Psoas muscle (tissue), 7 donors: ENCODE measurements at regions not wholly inside any gene's neighbourhood (a gene's known extent, or its start where the extent isn't known, plus 50 kb on each side); places are given as distances from the start of the nearest gene placed in this dataset.
A peak's percentile ranks its signal among the peaks of the same experiment; 100 is the strongest.

Source experiments
- ATAC-seq, 4 donors: fragments of 200-7000 bp; cut with Tn5 transposase; one replicate each; pipeline ENCODE4 v1.9.1; 2020; ENCODE audit warnings: moderate library complexity in 3 of 4, mild to moderate bottlenecking in 2 of 4
- DNase-seq, 2 donors: peaks; one replicate each; pipeline ENCODE4 v3.0.0-alpha.2; 2020
- H3K27ac ChIP-seq: fragments of 200-600 bp; one replicate; pipeline ENCODE4 v1.8.0; 2022
- H3K27me3 ChIP-seq, 3 donors: fragments of 200-600 bp in 1 of 3; one replicate each; pipeline versions ENCODE4 v1.6.1 to v1.8.0; 2013 to 2022; ENCODE audit warnings: low read length in 2 of 3, mild to moderate bottlenecking in 2 of 3, moderate library complexity in 1 of 3; ENCODE audit not compliant: insufficient read depth in 3 of 3
- H3K36me3 ChIP-seq, 2 donors: fragments of 200-600 bp in 1 of 2; one replicate each; pipeline versions ENCODE4 v1.6.1 to v1.8.0; 2013 to 2022; ENCODE audit warnings: low read depth in 1 of 2, mild to moderate bottlenecking in 1 of 2, moderate library complexity in 1 of 2; ENCODE audit not compliant: insufficient read depth in 1 of 2
- H3K4me1 ChIP-seq: fragments of 200-600 bp; one replicate; pipeline ENCODE4 v1.8.0; 2022
- H3K4me3 ChIP-seq: fragments of 200-600 bp; one replicate; pipeline ENCODE4 v1.8.0; 2022; ENCODE audit warnings: mild to moderate bottlenecking
- H3K9me3 ChIP-seq: fragments of 200-600 bp; one replicate; pipeline ENCODE4 v1.8.0; 2022
- CTCF ChIP-seq: fragments of 200-600 bp; IDR thresholded peaks from one replicate; pipeline ENCODE4 v1.8.0; 2022; ENCODE audit warnings: antibody characterized with exemption
- WGBS, 3 donors: extraction: QIAGEN DNeasy Blood & Tissue Kit; methylation state at CpG; one replicate each; pipeline versions ENCODE4 v1.1.6 to v1.1.7; 2013; 5-methylcytosine and 5-hydroxymethylcytosine counted together
- intact Hi-C, 2 donors: fragments of 100-400 bp; cut with DNase I; formaldehyde crosslinking; loops; one replicate each; pipeline versions ENCODE4 v1.11.0 to v1.14.2; 2022
- donor health status: healthy with polysubstance abuse.
- donor health status: DM: no; HTN: no; CAD: no; lungs with moderate emphysema.
- donor health status: Bipolar disorder and iron deficiency.
- donor health status: healthy.
- donor health status: DM: yes; HTN: yes; CAD: no.
- donor health status: DM: no; HTN: no; CAD: no.
- donor health status: DM: yes; HTN: yes; CAD: no.

- intact Hi-C loops: loop anchor here in 1 of 2 donors (5.0 kb wide), 1 partner anchor 182 kb away; no protein-coding TSS in a partner anchor
- WGBS, 3 donors: 29 to 42% (median 30%) methylated on average over 4 of the region's 4 CpGs
- Histone ChIP-seq H3K9me3 (no peaks in the 10 kb centered on the region), H3K36me3 (no peaks in the 10 kb centered on the region), H3K27me3 (no peaks in the 10 kb centered on the region), H3K27ac (no peak overlapping the region), H3K4me3 (no peak overlapping the region), H3K4me1 (peaks cover 7% of the 10 kb centered on the region)
- no peak for TF ChIP-seq CTCF
- DNase-seq: no peak
- ATAC-seq: peak in 3 of 4 donors; percentile 36 to 59 (median 46)
Observed at GRCh38 chr1:218524526-218524925, 179.4 kb downstream of the TGFB2 start.

- ATAC-seq (no peak), DNase-seq (no peak)
- H3K9me3 ChIP-seq: no peaks in the 10 kb centered on the region
- no peaks in the 10 kb centered on the region for H3K27me3 ChIP-seq
- 43 to 56% (median 49%) methylated on average over 6 of the region's 6 CpGs for WGBS, 3 donors
- H3K4me1 ChIP-seq: peaks cover 9% of the 10 kb centered on the region
- H3K27ac ChIP-seq: no peak overlapping the region
- no peaks in the 10 kb centered on the region for H3K36me3 ChIP-seq
- intact Hi-C loops: no loop called here
- no peak for TF ChIP-seq CTCF
- H3K4me3 ChIP-seq: no peak overlapping the region
Observed at GRCh38 chr1:218525031-218525430, 179.9 kb downstream of the TGFB2 start.

- no peaks in the 10 kb centered on the region for H3K9me3 ChIP-seq
- ATAC-seq: no peak
- no peak overlapping the region for H3K27ac ChIP-seq
- intact Hi-C loops: no loop called here
- DNase-seq: no peak
- H3K4me3 ChIP-seq: no peak overlapping the region
- TF ChIP-seq CTCF: no peak
- H3K4me1 ChIP-seq: peaks cover 14% of the 10 kb centered on the region
- 75 to 88% (median 87%) methylated on average over 3 of the region's 3 CpGs for WGBS, 3 donors
- H3K27me3 ChIP-seq: no peaks in the 10 kb centered on the region
- H3K36me3 ChIP-seq: no peaks in the 10 kb centered on the region
Observed at GRCh38 chr1:218525451-218526197, 180.5 kb downstream of the TGFB2 start.

GRCh38 chr1:218526198-218526580 is 181.1 kb downstream of the TGFB2 start:
- Histone ChIP-seq H3K27me3 (no peaks in the 10 kb centered on the region), H3K27ac (no peak overlapping the region), H3K9me3 (no peaks in the 10 kb centered on the region), H3K4me3 (no peak overlapping the region), H3K36me3 (no peaks in the 10 kb centered on the region), H3K4me1 (peaks cover 14% of the 10 kb centered on the region)
- intact Hi-C loops: no loop called here
- TF ChIP-seq CTCF: no peak
- 75 to 87% (median 83%) methylated on average over 1 of the region's 1 CpG for WGBS, 3 donors
- DNase-seq (no peak), ATAC-seq (no peak)

GRCh38 chr1:218527737-218528136 is 182.6 kb downstream of the TGFB2 start:
- DNase-seq: no peak
- TF ChIP-seq CTCF: no peak
- no peaks in the 10 kb centered on the region for H3K9me3 ChIP-seq
- peaks cover 14% of the 10 kb centered on the region for H3K4me1 ChIP-seq
- ATAC-seq: no peak
- H3K27ac ChIP-seq: no peak overlapping the region
- WGBS, 3 donors: 95 to 97% (median 96%) methylated on average over 3 of the region's 3 CpGs
- intact Hi-C loops: no loop called here
- no peaks in the 10 kb centered on the region for H3K36me3 ChIP-seq
- H3K27me3 ChIP-seq: no peaks in the 10 kb centered on the region
- H3K4me3 ChIP-seq: no peak overlapping the region
